Activated CD4-positive, alpha-beta T cell treated with anti-CD3 and anti-CD28 coated beads, Interleukin-2, amount 10 ng/mL, durations not matched to agents 24 days and 14 days (primary cell): ENCODE measurements at regions not wholly inside any gene's neighbourhood (a gene's known extent, or its start where the extent isn't known, plus 50 kb on each side); places are given as distances from the start of the nearest gene placed in this dataset.

Experiments
- DNase-seq: peaks from one replicate; pipeline ENCODE4 v3.0.0; 2022
- H3K27ac Mint-ChIP-seq: one replicate; pipeline ENCODE4 v1.8.0; 2022; ENCODE audit warnings: mild to moderate bottlenecking, mixed read lengths
- H3K27me3 Mint-ChIP-seq: one replicate; pipeline ENCODE4 v1.8.0; 2022; ENCODE audit warnings: mixed read lengths
- H3K36me3 Mint-ChIP-seq: one replicate; pipeline ENCODE4 v1.8.0; 2022; ENCODE audit warnings: low read depth, mild to moderate bottlenecking, mixed read lengths
- H3K4me1 Mint-ChIP-seq: one replicate; pipeline ENCODE4 v1.8.0; 2021; ENCODE audit warnings: mixed read lengths
- H3K4me3 Mint-ChIP-seq: one replicate; pipeline ENCODE4 v1.8.0; 2022; ENCODE audit warnings: mild to moderate bottlenecking, moderate library complexity, mixed read lengths
- H3K9me3 Mint-ChIP-seq: one replicate; pipeline ENCODE4 v1.8.0; 2021; ENCODE audit warnings: mixed read lengths
- intact Hi-C: fragments of 100-400 bp; cut with micrococcal nuclease; formaldehyde crosslinking; loops from one replicate; pipeline ENCODE4 v1.15.1; 2023

DNA sequence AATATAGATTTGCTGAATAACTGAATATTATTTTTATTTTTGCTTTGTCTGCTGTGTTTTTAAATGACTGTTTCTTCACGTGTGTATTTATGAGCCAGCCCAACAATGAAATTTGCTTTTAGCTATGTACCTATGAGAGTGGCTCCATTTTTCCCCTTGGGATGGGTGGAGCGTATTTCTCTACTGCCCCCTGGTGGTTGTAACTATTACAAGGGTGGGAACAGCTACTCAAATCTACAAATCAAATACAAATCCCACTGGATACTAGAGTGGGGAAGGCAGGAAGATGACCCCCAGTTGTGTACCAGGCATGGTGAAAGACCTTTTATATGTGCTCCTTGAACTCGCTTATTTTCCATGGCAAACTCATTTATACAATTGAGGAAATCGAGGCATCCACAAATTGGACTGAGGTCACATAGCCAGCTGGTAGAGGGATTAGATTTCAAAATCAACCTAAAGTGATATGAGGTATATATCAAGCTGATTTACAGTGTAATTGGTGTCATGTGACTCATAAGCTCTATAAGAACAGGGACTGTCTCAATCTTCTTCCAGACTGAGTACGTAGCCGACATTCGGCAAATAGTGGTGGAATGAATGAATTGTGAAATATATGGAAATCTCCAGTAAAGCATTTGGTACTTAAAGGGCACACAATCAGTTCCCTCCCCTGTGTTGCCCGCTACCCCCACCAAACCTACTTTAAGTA is 69.5 kb upstream of the VEPH1 start:
- H3K9me3 Mint-ChIP-seq = no peaks in the 10 kb centered on the region
- peaks cover 7% of the 10 kb centered on the region for H3K27me3 Mint-ChIP-seq
- no peak overlapping the region for H3K4me3 Mint-ChIP-seq
- no peaks in the 10 kb centered on the region for H3K4me1 Mint-ChIP-seq
- peak; percentile 68 for DNase-seq
- H3K36me3 Mint-ChIP-seq = no peaks in the 10 kb centered on the region
- no peak overlapping the region for H3K27ac Mint-ChIP-seq
- intact Hi-C loops = loop anchor here (1.0 kb wide), 1 partner anchor 40 kb away; no protein-coding TSS in a partner anchor

DNA sequence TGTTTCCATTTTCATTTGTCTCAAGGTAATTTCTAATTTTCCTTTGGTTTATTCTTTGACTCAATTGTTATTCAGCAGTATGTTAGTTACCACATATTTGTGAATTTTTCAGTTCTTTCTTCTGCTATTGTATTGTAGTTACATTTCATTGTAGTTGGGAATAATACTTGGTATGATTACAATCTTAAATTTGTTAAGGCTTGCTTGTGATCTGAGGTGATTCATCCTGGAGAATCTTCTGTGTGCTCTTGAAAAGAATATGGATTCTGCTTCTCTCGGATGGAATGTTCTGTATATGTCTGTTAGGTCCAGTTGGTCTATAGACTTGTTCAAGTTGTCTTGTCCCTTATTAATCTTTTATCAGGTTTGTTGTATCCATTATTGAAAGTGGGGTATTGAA is 63.4 kb upstream of the VEPH1 start:
- H3K36me3 Mint-ChIP-seq = no peaks in the 10 kb centered on the region
- no peak for DNase-seq
- intact Hi-C loops = no loop called here
- no peaks in the 10 kb centered on the region for H3K9me3 Mint-ChIP-seq
- H3K27ac Mint-ChIP-seq = no peak overlapping the region
- peaks cover 12% of the 10 kb centered on the region for H3K27me3 Mint-ChIP-seq
- H3K4me3 Mint-ChIP-seq = no peak overlapping the region
- no peaks in the 10 kb centered on the region for H3K4me1 Mint-ChIP-seq

DNA sequence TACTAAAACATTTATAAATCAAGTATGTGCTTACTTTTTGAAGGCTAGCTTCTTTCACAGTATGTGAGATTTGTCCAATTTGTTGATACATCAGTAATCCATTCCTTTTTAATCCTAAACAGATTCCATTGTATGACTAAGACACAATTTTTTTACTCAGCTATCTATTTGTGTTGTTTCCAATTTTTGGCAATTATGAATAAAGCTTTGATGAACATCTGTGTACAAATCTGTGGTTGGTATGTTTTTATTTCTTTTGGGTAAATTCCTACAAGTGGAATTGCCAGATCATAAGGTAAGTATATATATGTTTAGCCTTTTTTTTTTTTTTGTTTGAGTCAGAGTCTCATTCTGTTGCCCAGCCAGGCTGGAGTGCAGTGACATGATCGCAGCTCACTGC is 56.2 kb upstream of the VEPH1 start:
- DNase-seq = no peak
- intact Hi-C loops = no loop called here
- Mint-ChIP-seq H3K4me1 (no peaks in the 10 kb centered on the region), H3K36me3 (no peaks in the 10 kb centered on the region), H3K9me3 (peaks cover 4% of the 10 kb centered on the region), H3K27ac (no peak overlapping the region), H3K27me3 (peaks cover 20% of the 10 kb centered on the region), H3K4me3 (no peak overlapping the region)
